Astrocyte of the cerebellum (primary cell): ENCODE measurements at regions not wholly inside any gene's neighbourhood (a gene's known extent, or its start where the extent isn't known, plus 50 kb on each side); places are given as distances from the start of the nearest gene placed in this dataset.

ENCODE experiments used
- DNase-seq: peaks from one replicate; pipeline ENCODE4 v3.0.0-alpha.2; 2011; ENCODE audit warnings: low read depth
- H3K4me3 ChIP-seq: 2 replicates; pipeline ENCODE4 v1.5.1; 2011; ENCODE audit warnings: mild to moderate bottlenecking, low read depth, low read length, moderate library complexity
- in situ Hi-C: cut with HindIII; loops from 2 replicates; pipeline ENCODE4 v1.10.0; 2017; ENCODE audit warnings: low sequenced_read_pairs
- TF ChIP-seq, protein P1 (sequence below): IDR thresholded peaks from 2 replicates; pipeline ENCODE4 v1.5.1; 2012; ENCODE audit warnings: low read length, low read depth, moderate library complexity, mild to moderate bottlenecking; ENCODE audit errors: missing control alignments

DNA sequence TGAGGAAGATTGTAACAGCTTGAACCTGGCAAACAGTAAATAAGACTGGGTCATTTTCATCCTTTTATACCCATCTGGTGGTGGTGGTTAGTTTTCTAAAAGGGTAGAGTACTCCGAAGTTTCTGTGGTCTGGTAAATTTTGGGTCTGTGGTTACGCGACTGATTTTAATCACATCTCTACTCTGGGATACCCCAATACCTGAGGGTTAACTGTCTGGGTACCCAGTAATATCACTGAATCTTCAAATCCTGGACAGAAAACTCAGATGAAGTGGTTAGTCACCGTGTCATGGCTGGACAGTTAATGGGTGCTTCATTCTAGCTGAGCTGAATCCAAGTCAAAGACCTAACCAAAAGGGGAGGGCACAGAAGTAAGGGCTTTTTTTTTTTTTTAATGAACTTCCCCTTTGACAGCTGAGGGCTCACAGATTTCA is 474.2 kb downstream of the GADD45G start:
- DNase-seq: no peak
- in situ Hi-C loops: no loop called here
- TF ChIP-seq, protein P1, sequence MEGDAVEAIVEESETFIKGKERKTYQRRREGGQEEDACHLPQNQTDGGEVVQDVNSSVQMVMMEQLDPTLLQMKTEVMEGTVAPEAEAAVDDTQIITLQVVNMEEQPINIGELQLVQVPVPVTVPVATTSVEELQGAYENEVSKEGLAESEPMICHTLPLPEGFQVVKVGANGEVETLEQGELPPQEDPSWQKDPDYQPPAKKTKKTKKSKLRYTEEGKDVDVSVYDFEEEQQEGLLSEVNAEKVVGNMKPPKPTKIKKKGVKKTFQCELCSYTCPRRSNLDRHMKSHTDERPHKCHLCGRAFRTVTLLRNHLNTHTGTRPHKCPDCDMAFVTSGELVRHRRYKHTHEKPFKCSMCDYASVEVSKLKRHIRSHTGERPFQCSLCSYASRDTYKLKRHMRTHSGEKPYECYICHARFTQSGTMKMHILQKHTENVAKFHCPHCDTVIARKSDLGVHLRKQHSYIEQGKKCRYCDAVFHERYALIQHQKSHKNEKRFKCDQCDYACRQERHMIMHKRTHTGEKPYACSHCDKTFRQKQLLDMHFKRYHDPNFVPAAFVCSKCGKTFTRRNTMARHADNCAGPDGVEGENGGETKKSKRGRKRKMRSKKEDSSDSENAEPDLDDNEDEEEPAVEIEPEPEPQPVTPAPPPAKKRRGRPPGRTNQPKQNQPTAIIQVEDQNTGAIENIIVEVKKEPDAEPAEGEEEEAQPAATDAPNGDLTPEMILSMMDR: no peak
- H3K4me3 ChIP-seq: no peak overlapping the region

DNA sequence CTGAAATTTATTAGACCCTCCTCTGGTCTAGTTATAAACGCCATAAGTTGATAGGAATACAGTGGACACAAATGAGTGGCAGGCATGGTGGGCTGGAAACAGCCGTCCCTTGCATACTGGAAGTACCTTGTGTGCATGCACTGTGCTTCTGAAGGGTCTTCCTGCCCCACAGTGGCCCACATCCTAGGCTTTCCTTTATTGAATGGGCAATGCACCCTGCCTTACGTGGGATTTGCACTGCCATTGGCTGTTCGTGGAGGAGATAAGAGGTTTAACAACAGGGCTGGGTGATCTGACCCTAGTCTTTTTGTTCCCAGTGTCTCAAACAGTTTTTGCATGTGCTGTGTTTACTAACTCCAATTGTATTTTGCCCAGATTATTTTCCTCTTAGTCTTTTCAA is 480.8 kb downstream of the GADD45G start:
- in situ Hi-C loops: no loop called here
- TF ChIP-seq, protein P1: no peak
- no peak overlapping the region for H3K4me3 ChIP-seq
- no peak for DNase-seq

GRCh38 chr9:90086101-90086511 is 481.3 kb downstream of the GADD45G start:
- no peak overlapping the region for H3K4me3 ChIP-seq
- in situ Hi-C loops: no loop called here
- TF ChIP-seq, protein P1: no peak
- DNase-seq: no peak

DNA sequence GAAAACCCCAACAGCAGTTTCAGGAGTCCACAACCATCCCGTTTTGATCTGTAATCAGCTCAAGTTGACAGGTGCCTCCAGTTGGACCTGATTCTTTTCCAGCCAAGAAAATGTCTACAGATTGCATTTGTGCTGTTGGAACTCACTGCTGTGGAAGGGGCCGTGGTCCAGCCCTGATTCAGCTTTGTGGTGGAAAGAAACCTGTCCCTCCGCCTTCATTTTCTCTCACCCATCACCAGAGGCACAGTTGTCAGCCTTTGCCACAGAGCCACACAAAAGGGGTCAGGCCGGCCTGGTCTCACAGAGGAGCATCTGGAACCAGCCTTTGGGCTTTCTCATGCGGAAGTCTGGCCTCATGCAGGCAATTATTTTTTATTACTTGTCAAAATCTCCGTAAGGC is 483.6 kb downstream of the GADD45G start:
- H3K4me3 ChIP-seq: no peak overlapping the region
- no peak for DNase-seq
- TF ChIP-seq, protein P1: no peak
- in situ Hi-C loops: no loop called here

- no peak overlapping the region for H3K4me3 ChIP-seq
- TF ChIP-seq, protein P1: no peak
- in situ Hi-C loops: no loop called here
- no peak for DNase-seq
Observed at GRCh38 chr9:90088856-90089255, 484.0 kb downstream of the GADD45G start.

DNA sequence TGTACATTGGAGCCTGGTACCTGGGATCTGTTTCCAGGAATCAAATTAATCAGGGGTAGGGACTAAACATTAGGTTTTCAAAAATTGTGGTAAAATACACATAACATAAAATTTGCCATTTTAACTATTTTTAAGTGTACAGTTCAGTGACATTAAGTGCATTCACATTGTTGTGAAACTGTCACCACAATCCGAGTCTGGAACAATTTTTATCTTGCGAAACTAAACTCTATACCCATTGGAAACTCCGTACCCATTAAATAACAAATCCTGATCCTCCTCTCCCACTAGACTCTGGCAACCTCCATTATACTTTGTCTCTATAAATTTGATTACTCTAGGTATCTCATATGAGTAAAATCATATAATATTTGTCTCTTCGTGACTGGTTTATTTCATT is 486.2 kb downstream of the GADD45G start:
- DNase-seq: no peak
- TF ChIP-seq, protein P1: no peak
- in situ Hi-C loops: no loop called here
- no peak overlapping the region for H3K4me3 ChIP-seq

GRCh38 chr9:90092508-90092907 is 487.7 kb downstream of the GADD45G start:
- in situ Hi-C loops: no loop called here
- TF ChIP-seq, protein P1: no peak
- DNase-seq: no peak
- no peak overlapping the region for H3K4me3 ChIP-seq
